ENCODE measurements at regions not wholly inside any gene's neighbourhood (a gene's known extent, or its start where the extent isn't known, plus 50 kb on each side); places are given as distances from the start of the nearest gene placed in this dataset.

- TF ChIP-seq CTCF (IDR thresholded peaks at IDR 0.05; ENCODE audit: control extremely low read depth, extremely low read depth, low read depth, missing control alignments): no peak
- POLR2A ChIA-PET: no interaction called here
- CTCF ChIA-PET: no interaction called here
- DNase-seq (ENCODE audit: extremely low spot score): no peak
Measured at GRCh38 chr5:36370073-36370472, 68.4 kb upstream of the RANBP3L start.

- TF ChIP-seq CTCF (IDR thresholded peaks at IDR 0.05; ENCODE audit: control extremely low read depth, extremely low read depth, low read depth, missing control alignments): no peak
- DNase-seq (ENCODE audit: extremely low spot score): no peak
- ChIA-PET POLR2A (no interaction called here), CTCF (interaction anchor here (0.8 to 1.1 kb wide), 2 partner anchors 10 to 13 kb away, joined by 3 read pairs; no protein-coding TSS in a partner anchor)
Measured at GRCh38 chr5:36371366-36371765, 69.7 kb upstream of the RANBP3L start.

- no peak for TF ChIP-seq CTCF (IDR thresholded peaks at IDR 0.05; ENCODE audit: control extremely low read depth, extremely low read depth, low read depth, missing control alignments)
- no peak for DNase-seq (ENCODE audit: extremely low spot score)
- ChIA-PET CTCF (interaction anchor here (2.0 kb wide), 1 partner anchor 295 kb away, joined by 5 read pairs; no protein-coding TSS in a partner anchor), POLR2A (no interaction called here)
Measured at GRCh38 chr5:36373527-36374086, 71.9 kb upstream of the RANBP3L start.

GRCh38 chr5:36374266-36374862 is 72.7 kb upstream of the RANBP3L start:
- no peak for DNase-seq (ENCODE audit: extremely low spot score)
- CTCF ChIA-PET: interaction anchor here (2.0 kb wide), 1 partner anchor 295 kb away, joined by 5 read pairs; no protein-coding TSS in a partner anchor
- no peak for TF ChIP-seq CTCF (IDR thresholded peaks at IDR 0.05; ENCODE audit: control extremely low read depth, extremely low read depth, low read depth, missing control alignments)
- POLR2A ChIA-PET: no interaction called here

- POLR2A ChIA-PET: no interaction called here
- no peak for DNase-seq (ENCODE audit: extremely low spot score)
- TF ChIP-seq CTCF (IDR thresholded peaks at IDR 0.05; ENCODE audit: control extremely low read depth, extremely low read depth, low read depth, missing control alignments): no peak
- CTCF ChIA-PET: interaction anchor here (0.9 to 1.3 kb wide), 5 partner anchors 9 to 37 kb away, joined by 3 to 5 read pairs (median 4); no protein-coding TSS in a partner anchor
Measured at GRCh38 chr5:36377192-36377591, 75.5 kb upstream of the RANBP3L start.

GRCh38 chr5:36378551-36378950 is 76.8 kb upstream of the RANBP3L start:
- POLR2A ChIA-PET: interaction anchor here (0.5 kb wide), 1 partner anchor 63 kb away, joined by 6 read pairs; no protein-coding TSS in a partner anchor
- no peak for DNase-seq (ENCODE audit: extremely low spot score)

More at GRCh38 chr5:36378551-36378950, 76.8 kb upstream of the RANBP3L start:
- CTCF ChIA-PET: interaction anchor here (0.9 to 1.4 kb wide), 4 partner anchors 13 to 73 kb away, joined by 3 read pairs; no protein-coding TSS in a partner anchor
- TF ChIP-seq CTCF (IDR thresholded peaks at IDR 0.05; ENCODE audit: control extremely low read depth, extremely low read depth, low read depth, missing control alignments): no peak
